B cell (primary cell): ENCODE measurements at regions not wholly inside any gene's neighbourhood (a gene's known extent, or its start where the extent isn't known, plus 50 kb on each side); places are given as distances from the start of the nearest gene placed in this dataset.

ENCODE experiments used
- EZH2 ChIP-seq: IDR thresholded peaks from 2 replicates; pipeline ENCODE4 v1.6.1; 2012; ENCODE audit warnings: borderline replicate concordance, low read depth, mild to moderate bottlenecking, moderate library complexity, low read length; ENCODE audit not compliant: insufficient read depth, poor library complexity, severe bottlenecking
- TF ChIP-seq, protein P1 (sequence below): fragments of 200-600 bp; IDR thresholded peaks from one replicate; pipeline ENCODE4 v1.8.0; 2022; ENCODE audit warnings: antibody characterized with exemption, mild to moderate bottlenecking

DNA sequence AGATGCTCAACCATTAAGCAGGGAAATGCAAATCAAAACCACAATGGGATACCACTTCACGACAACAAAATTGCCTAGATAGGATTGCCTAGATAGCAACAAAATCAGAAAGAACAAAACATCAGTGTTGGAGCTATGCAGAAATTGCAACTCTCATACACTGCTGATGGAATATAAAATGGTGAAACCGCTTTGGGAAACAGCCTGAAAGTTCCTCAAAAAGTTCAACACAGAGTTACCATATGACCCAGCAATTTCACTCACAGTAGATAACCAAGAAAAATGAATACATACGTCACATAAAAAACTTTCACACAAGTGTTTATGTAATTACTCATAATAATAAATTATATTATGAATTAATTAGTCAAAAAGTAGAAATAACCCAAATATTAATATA is 78.3 kb downstream of the MAFB start:
- TF ChIP-seq, protein P1, sequence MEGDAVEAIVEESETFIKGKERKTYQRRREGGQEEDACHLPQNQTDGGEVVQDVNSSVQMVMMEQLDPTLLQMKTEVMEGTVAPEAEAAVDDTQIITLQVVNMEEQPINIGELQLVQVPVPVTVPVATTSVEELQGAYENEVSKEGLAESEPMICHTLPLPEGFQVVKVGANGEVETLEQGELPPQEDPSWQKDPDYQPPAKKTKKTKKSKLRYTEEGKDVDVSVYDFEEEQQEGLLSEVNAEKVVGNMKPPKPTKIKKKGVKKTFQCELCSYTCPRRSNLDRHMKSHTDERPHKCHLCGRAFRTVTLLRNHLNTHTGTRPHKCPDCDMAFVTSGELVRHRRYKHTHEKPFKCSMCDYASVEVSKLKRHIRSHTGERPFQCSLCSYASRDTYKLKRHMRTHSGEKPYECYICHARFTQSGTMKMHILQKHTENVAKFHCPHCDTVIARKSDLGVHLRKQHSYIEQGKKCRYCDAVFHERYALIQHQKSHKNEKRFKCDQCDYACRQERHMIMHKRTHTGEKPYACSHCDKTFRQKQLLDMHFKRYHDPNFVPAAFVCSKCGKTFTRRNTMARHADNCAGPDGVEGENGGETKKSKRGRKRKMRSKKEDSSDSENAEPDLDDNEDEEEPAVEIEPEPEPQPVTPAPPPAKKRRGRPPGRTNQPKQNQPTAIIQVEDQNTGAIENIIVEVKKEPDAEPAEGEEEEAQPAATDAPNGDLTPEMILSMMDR: no peak
- no peak for TF ChIP-seq EZH2
